ENCODE measurements at regions not wholly inside any gene's neighbourhood (a gene's known extent, or its start where the extent isn't known, plus 50 kb on each side); places are given as distances from the start of the nearest gene placed in this dataset.

- Histone ChIP-seq H3K4me1 (no peaks in the 10 kb centered on the region), H3K9me3 (peaks cover 3% of the 10 kb centered on the region), H3K4me3 (no peak overlapping the region), H3K36me3 (ENCODE audit: insufficient read depth in 1 of 2, low read depth in 1 of 2) (no peaks in the 10 kb centered on the region), H3K27me3 (ENCODE audit: insufficient read depth in 3 of 3, low read length in 2 of 3) (no peaks in the 10 kb centered on the region), H3K27ac (no peak overlapping the region)
- intact Hi-C loops (cut with DNase I), result no loop called here
- no peak for ATAC-seq
- WGBS, 3 donors, result 92 to 95% (median 93%) methylated on average over 7 of the region's 7 CpGs
- TF ChIP-seq, protein P1, sequence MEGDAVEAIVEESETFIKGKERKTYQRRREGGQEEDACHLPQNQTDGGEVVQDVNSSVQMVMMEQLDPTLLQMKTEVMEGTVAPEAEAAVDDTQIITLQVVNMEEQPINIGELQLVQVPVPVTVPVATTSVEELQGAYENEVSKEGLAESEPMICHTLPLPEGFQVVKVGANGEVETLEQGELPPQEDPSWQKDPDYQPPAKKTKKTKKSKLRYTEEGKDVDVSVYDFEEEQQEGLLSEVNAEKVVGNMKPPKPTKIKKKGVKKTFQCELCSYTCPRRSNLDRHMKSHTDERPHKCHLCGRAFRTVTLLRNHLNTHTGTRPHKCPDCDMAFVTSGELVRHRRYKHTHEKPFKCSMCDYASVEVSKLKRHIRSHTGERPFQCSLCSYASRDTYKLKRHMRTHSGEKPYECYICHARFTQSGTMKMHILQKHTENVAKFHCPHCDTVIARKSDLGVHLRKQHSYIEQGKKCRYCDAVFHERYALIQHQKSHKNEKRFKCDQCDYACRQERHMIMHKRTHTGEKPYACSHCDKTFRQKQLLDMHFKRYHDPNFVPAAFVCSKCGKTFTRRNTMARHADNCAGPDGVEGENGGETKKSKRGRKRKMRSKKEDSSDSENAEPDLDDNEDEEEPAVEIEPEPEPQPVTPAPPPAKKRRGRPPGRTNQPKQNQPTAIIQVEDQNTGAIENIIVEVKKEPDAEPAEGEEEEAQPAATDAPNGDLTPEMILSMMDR (IDR thresholded peaks at IDR 0.05), result no peak
- no peak for DNase-seq
Measured at GRCh38 chr4:124468360-124468759, 244.2 kb downstream of the ANKRD50 start.

GRCh38 chr4:124469981-124470380 lies 242.6 kb downstream of the ANKRD50 start:
- H3K27ac ChIP-seq, result no peak overlapping the region
- no peaks in the 10 kb centered on the region for H3K4me1 ChIP-seq
- intact Hi-C loops (cut with DNase I), result no loop called here
- no peak for ATAC-seq
- TF ChIP-seq, protein P1 (IDR thresholded peaks at IDR 0.05), result no peak
- DNase-seq, result no peak
- no peaks in the 10 kb centered on the region for H3K36me3 ChIP-seq (ENCODE audit: insufficient read depth in 1 of 2, low read depth in 1 of 2)
- H3K9me3 ChIP-seq, result peaks cover 3% of the 10 kb centered on the region
- no peak overlapping the region for H3K4me3 ChIP-seq
- H3K27me3 ChIP-seq (ENCODE audit: insufficient read depth in 3 of 3, low read length in 2 of 3), result no peaks in the 10 kb centered on the region

DNA sequence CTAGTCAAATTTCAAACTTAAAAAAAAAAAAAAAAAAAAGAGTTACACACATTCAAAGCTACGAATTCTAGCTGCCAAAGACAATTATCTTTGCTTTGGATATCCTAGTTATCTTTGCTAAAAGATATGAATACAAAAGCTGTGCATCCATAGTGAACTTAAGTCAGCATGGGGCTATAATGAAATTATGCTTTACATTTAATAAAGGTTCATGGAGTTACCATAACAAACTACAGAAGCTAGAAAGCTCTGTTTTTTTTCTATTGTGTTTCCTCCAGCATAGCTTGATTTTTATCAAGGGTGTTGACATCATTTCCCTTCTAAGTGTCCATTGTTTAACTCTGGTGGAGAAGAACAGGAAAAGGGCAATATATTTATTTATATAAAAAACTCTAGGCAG lies 234.1 kb downstream of the ANKRD50 start:
- no peaks in the 10 kb centered on the region for H3K36me3 ChIP-seq (ENCODE audit: insufficient read depth in 1 of 2, low read depth in 1 of 2)
- DNase-seq (no peak), ATAC-seq (no peak)
- H3K27me3 ChIP-seq (ENCODE audit: insufficient read depth in 3 of 3, low read length in 2 of 3), result no peaks in the 10 kb centered on the region
- H3K4me1 ChIP-seq, result no peaks in the 10 kb centered on the region
- no peak overlapping the region for H3K27ac ChIP-seq
- WGBS, 3 donors, result 0 to 29% (median 27%) methylated on average over 1 of the region's 1 CpG
- no peaks in the 10 kb centered on the region for H3K9me3 ChIP-seq
- H3K4me3 ChIP-seq, result no peak overlapping the region
- intact Hi-C loops (cut with DNase I), result no loop called here
- TF ChIP-seq, protein P1 (IDR thresholded peaks at IDR 0.05), result no peak

- H3K27ac ChIP-seq, result no peak overlapping the region
- WGBS, 3 donors, result 94% methylated on average over 4 of the region's 4 CpGs
- H3K36me3 ChIP-seq (ENCODE audit: insufficient read depth in 1 of 2, low read depth in 1 of 2), result no peaks in the 10 kb centered on the region
- TF ChIP-seq, protein P1 (IDR thresholded peaks at IDR 0.05), result no peak
- H3K9me3 ChIP-seq, result no peaks in the 10 kb centered on the region
- DNase-seq, result no peak
- H3K4me3 ChIP-seq, result no peak overlapping the region
- no peaks in the 10 kb centered on the region for H3K27me3 ChIP-seq (ENCODE audit: insufficient read depth in 3 of 3, low read length in 2 of 3)
- ATAC-seq, result no peak
- H3K4me1 ChIP-seq, result no peaks in the 10 kb centered on the region
- intact Hi-C loops (cut with DNase I), result no loop called here
Measured at GRCh38 chr4:124480061-124480460, 232.5 kb downstream of the ANKRD50 start.

- ATAC-seq (no peak), DNase-seq (no peak)
- Histone ChIP-seq H3K9me3 (no peaks in the 10 kb centered on the region), H3K27ac (no peak overlapping the region), H3K36me3 (ENCODE audit: insufficient read depth in 1 of 2, low read depth in 1 of 2) (no peaks in the 10 kb centered on the region), H3K27me3 (ENCODE audit: insufficient read depth in 3 of 3, low read length in 2 of 3) (no peaks in the 10 kb centered on the region), H3K4me3 (no peak overlapping the region), H3K4me1 (no peaks in the 10 kb centered on the region)
- intact Hi-C loops (cut with DNase I), result no loop called here
- TF ChIP-seq, protein P1 (IDR thresholded peaks at IDR 0.05), result no peak
- WGBS, 3 donors, result 81 to 92% (median 91%) methylated on average over 3 of the region's 3 CpGs
Measured at GRCh38 chr4:124481123-124481522, 231.4 kb downstream of the ANKRD50 start.

Measured in psoas muscle (tissue), 7 donors.